HG02943 (cell line): ENCODE measurements at regions not wholly inside any gene's neighbourhood (a gene's known extent, or its start where the extent isn't known, plus 50 kb on each side); places are given as distances from the start of the nearest gene placed in this dataset.

Source experiments
- ATAC-seq: cut with Tn5 transposase; IDR thresholded peaks from one replicate; pipeline ENCODE4 v1.9.1; 2021; ENCODE audit warnings: mild to moderate bottlenecking, low read depth, moderate library complexity; ENCODE audit not compliant: unreplicated experiment

GRCh38 chr4:56104188-56104587 lies 155.4 kb downstream of the CEP135 start:
- no peak for ATAC-seq

GRCh38 chr4:56102601-56103000 lies 153.9 kb downstream of the CEP135 start:
- no peak for ATAC-seq

GRCh38 chr4:56099378-56099786 lies 150.6 kb downstream of the CEP135 start:
- ATAC-seq = no peak

GRCh38 chr4:56093576-56093975 lies 144.8 kb downstream of the CEP135 start:
- no peak for ATAC-seq

GRCh38 chr4:56092540-56092939 lies 143.8 kb downstream of the CEP135 start:
- no peak for ATAC-seq

- no peak for ATAC-seq
These were observed 137.8 kb downstream of the CEP135 start for GRCh38 chr4:56086561-56086960.

- ATAC-seq = no peak
These were observed 137.4 kb downstream of the CEP135 start for GRCh38 chr4:56086073-56086541.

- no peak for ATAC-seq
These were observed 136.5 kb downstream of the CEP135 start for GRCh38 chr4:56085275-56085674.

GRCh38 chr4:56084851-56085250 lies 136.1 kb downstream of the CEP135 start:
- ATAC-seq = no peak
